Stomach (tissue), 4 donors: ENCODE measurements at regions not wholly inside any gene's neighbourhood (a gene's known extent, or its start where the extent isn't known, plus 50 kb on each side); places are given as distances from the start of the nearest gene placed in this dataset.

Source experiments
- CTCF ChIP-seq, 7 experiments: fragments of 450-650 bp in 4 of 7; fragments of 200-600 bp in 3 of 7; sonication (generic) in 3 of 7; IDR thresholded peaks; one replicate each; pipeline ENCODE4 v1.5.1; 2016 to 2019; ENCODE audit warnings: antibody characterized with exemption in 7 of 7, control low read depth in 2 of 7, mild to moderate bottlenecking in 1 of 7
- POLR2AphosphoS5 ChIP-seq, 3 donors: sonication (generic); formaldehyde crosslinking; IDR thresholded peaks; one replicate each; pipeline ENCODE4 v1.6.1; 2016; ENCODE audit warnings: antibody characterized with exemption in 3 of 3

GRCh38 chr9:90958328-90958727 lies 156.7 kb downstream of the SYK start:
- no peak for TF ChIP-seq CTCF (IDR thresholded peaks at IDR 0.05)
- TF ChIP-seq POLR2AphosphoS5 (IDR thresholded peaks at IDR 0.05) = no peak
